ENCODE measurements at regions not wholly inside any gene's neighbourhood (a gene's known extent, or its start where the extent isn't known, plus 50 kb on each side); places are given as distances from the start of the nearest gene placed in this dataset.

DNA sequence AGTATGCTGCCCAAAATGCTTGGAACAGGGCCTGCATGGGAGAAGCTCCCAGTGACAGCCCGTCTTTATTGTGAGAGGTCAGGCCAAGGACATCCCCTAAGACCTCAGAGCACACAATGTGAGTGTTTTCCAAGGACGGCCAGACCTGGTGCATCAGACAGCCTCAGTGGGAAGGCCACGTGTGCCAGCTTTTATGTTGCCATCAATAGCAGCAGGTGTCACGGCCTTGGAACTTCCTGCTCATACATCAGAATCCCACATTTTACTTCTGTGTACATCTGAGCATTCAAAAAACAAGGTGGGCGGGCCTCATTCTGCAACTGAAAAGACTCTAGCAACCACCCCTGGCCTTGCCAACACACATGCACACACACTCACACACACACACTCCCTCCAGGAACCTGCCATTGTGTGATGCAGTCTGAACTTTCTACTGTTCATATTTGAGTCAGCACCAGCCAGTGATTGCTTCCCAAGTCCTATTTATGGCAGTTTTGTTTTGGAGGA lies 753.1 kb upstream of the TBX3 start (continued):
- TF ChIP-seq, protein P1, sequence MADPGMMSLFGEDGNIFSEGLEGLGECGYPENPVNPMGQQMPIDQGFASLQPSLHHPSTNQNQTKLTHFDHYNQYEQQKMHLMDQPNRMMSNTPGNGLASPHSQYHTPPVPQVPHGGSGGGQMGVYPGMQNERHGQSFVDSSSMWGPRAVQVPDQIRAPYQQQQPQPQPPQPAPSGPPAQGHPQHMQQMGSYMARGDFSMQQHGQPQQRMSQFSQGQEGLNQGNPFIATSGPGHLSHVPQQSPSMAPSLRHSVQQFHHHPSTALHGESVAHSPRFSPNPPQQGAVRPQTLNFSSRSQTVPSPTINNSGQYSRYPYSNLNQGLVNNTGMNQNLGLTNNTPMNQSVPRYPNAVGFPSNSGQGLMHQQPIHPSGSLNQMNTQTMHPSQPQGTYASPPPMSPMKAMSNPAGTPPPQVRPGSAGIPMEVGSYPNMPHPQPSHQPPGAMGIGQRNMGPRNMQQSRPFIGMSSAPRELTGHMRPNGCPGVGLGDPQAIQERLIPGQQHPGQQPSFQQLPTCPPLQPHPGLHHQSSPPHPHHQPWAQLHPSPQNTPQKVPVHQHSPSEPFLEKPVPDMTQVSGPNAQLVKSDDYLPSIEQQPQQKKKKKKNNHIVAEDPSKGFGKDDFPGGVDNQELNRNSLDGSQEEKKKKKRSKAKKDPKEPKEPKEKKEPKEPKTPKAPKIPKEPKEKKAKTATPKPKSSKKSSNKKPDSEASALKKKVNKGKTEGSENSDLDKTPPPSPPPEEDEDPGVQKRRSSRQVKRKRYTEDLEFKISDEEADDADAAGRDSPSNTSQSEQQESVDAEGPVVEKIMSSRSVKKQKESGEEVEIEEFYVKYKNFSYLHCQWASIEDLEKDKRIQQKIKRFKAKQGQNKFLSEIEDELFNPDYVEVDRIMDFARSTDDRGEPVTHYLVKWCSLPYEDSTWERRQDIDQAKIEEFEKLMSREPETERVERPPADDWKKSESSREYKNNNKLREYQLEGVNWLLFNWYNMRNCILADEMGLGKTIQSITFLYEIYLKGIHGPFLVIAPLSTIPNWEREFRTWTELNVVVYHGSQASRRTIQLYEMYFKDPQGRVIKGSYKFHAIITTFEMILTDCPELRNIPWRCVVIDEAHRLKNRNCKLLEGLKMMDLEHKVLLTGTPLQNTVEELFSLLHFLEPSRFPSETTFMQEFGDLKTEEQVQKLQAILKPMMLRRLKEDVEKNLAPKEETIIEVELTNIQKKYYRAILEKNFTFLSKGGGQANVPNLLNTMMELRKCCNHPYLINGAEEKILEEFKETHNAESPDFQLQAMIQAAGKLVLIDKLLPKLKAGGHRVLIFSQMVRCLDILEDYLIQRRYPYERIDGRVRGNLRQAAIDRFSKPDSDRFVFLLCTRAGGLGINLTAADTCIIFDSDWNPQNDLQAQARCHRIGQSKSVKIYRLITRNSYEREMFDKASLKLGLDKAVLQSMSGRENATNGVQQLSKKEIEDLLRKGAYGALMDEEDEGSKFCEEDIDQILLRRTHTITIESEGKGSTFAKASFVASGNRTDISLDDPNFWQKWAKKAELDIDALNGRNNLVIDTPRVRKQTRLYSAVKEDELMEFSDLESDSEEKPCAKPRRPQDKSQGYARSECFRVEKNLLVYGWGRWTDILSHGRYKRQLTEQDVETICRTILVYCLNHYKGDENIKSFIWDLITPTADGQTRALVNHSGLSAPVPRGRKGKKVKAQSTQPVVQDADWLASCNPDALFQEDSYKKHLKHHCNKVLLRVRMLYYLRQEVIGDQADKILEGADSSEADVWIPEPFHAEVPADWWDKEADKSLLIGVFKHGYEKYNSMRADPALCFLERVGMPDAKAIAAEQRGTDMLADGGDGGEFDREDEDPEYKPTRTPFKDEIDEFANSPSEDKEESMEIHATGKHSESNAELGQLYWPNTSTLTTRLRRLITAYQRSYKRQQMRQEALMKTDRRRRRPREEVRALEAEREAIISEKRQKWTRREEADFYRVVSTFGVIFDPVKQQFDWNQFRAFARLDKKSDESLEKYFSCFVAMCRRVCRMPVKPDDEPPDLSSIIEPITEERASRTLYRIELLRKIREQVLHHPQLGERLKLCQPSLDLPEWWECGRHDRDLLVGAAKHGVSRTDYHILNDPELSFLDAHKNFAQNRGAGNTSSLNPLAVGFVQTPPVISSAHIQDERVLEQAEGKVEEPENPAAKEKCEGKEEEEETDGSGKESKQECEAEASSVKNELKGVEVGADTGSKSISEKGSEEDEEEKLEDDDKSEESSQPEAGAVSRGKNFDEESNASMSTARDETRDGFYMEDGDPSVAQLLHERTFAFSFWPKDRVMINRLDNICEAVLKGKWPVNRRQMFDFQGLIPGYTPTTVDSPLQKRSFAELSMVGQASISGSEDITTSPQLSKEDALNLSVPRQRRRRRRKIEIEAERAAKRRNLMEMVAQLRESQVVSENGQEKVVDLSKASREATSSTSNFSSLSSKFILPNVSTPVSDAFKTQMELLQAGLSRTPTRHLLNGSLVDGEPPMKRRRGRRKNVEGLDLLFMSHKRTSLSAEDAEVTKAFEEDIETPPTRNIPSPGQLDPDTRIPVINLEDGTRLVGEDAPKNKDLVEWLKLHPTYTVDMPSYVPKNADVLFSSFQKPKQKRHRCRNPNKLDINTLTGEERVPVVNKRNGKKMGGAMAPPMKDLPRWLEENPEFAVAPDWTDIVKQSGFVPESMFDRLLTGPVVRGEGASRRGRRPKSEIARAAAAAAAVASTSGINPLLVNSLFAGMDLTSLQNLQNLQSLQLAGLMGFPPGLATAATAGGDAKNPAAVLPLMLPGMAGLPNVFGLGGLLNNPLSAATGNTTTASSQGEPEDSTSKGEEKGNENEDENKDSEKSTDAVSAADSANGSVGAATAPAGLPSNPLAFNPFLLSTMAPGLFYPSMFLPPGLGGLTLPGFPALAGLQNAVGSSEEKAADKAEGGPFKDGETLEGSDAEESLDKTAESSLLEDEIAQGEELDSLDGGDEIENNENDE (IDR thresholded peaks at IDR 0.05; ENCODE audit: insufficient replicate concordance, low read length) = no peak
- no peak for TF ChIP-seq ZNF274 (IDR thresholded peaks at IDR 0.05; ENCODE audit: borderline replicate concordance, extremely low read depth, low read length)
- no peak for TF ChIP-seq CEBPB (IDR thresholded peaks at IDR 0.05; ENCODE audit: low read depth, low read length)

Measured in H1 (cell line).